Liver (tissue), 6 donors: ENCODE measurements at regions not wholly inside any gene's neighbourhood (a gene's known extent, or its start where the extent isn't known, plus 50 kb on each side); places are given as distances from the start of the nearest gene placed in this dataset.
"Not testable (repeated sequence)": the region's sequence is repeated elsewhere in the genome, so short reads cannot be mapped to it uniquely, and the experiment has no call there.

ENCODE experiments used
- DNase-seq: peaks from one replicate; pipeline ENCODE4 v3.0.0-alpha.2; 2017; ENCODE audit warnings: low spot score
- H3K27ac ChIP-seq, 2 donors: one replicate each; pipeline ENCODE4 v1.7.0; 2013; ENCODE audit warnings: inconsistent platforms in 2 of 2, low read length in 2 of 2, control low read depth in 1 of 2, low read depth in 1 of 2, mild to moderate bottlenecking in 1 of 2
- H3K27me3 ChIP-seq, 4 donors: one replicate each; pipeline versions ENCODE4 v1.6.1 to v1.7.0; 2013; ENCODE audit warnings: low read length in 3 of 4, inconsistent platforms in 1 of 4, mild to moderate bottlenecking in 1 of 4, moderate library complexity in 1 of 4; ENCODE audit not compliant: control insufficient read depth in 4 of 4, insufficient read depth in 4 of 4
- H3K36me3 ChIP-seq, 4 donors: one replicate each; pipeline versions ENCODE4 v1.6.1 to v1.7.0; 2013; ENCODE audit warnings: low read length in 3 of 4, mild to moderate bottlenecking in 3 of 4, low read depth in 1 of 4, moderate library complexity in 1 of 4; ENCODE audit not compliant: control insufficient read depth in 4 of 4, insufficient read depth in 3 of 4
- H3K4me1 ChIP-seq, 4 donors: one replicate each; pipeline versions ENCODE4 v1.6.1 to v1.7.0; 2013; ENCODE audit warnings: low read length in 3 of 4, mild to moderate bottlenecking in 3 of 4, moderate library complexity in 1 of 4; ENCODE audit not compliant: control insufficient read depth in 4 of 4, insufficient read depth in 4 of 4
- H3K4me3 ChIP-seq, 3 donors: one replicate each; pipeline versions ENCODE4 v1.6.1 to v1.7.0; 2013; ENCODE audit warnings: low read length in 3 of 3, control low read depth in 1 of 3, low read depth in 1 of 3, mild to moderate bottlenecking in 1 of 3
- H3K9ac ChIP-seq, 2 donors: one replicate each; pipeline ENCODE4 v1.7.0; 2013; ENCODE audit warnings: low read length in 2 of 2, mild to moderate bottlenecking in 2 of 2, moderate library complexity in 2 of 2, control low read depth in 1 of 2, low read depth in 1 of 2
- H3K9me3 ChIP-seq, 4 donors: one replicate each; pipeline versions ENCODE4 v1.6.1 to v1.7.0; 2013; ENCODE audit warnings: low read length in 3 of 4; ENCODE audit not compliant: control insufficient read depth in 4 of 4
- WGBS: extraction: QIAGEN DNeasy Blood & Tissue Kit; methylation state at CpG from one replicate; pipeline ENCODE4 v1.1.7; 2013; 5-methylcytosine and 5-hydroxymethylcytosine counted together
- donor health status: healthy.
- donor health status: healthy.
- donor health status: healthy.

GRCh38 chr14:19098732-19099131, 131.5 kb downstream of the POTEM start:
- 52% methylated on average over 34 of the region's 34 CpGs for WGBS
- H3K4me3 ChIP-seq, H3K9ac ChIP-seq, H3K4me1 ChIP-seq, H3K27ac ChIP-seq, H3K36me3 ChIP-seq, H3K9me3 ChIP-seq, H3K27me3 ChIP-seq: not testable (repeated sequence)
- peak; percentile 22 for DNase-seq

DNA sequence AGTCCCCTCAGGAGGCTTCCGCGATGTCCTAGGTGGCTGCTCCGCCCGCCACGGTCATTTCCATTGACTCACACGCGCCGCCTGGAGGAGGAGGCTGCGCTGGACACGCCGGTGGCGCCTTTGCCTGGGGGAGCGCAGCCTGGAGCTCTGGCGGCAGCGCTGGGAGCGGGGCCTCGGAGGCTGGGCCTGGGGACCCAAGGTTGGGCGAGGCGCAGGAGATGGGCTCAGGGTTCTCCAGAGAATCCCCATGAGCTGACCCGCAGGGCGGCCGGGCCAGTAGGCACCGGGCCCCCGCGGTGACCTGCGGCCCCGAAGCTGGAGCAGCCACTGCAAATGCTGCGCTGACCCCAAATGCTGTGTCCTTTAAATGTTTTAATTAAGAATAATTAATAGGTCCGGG, 132.1 kb downstream of the POTEM start:
- not testable (repeated sequence) for H3K4me3 ChIP-seq, H3K27me3 ChIP-seq, H3K36me3 ChIP-seq, DNase-seq, H3K9ac ChIP-seq, H3K4me1 ChIP-seq, H3K27ac ChIP-seq, H3K9me3 ChIP-seq
- WGBS, result 57% methylated on average over 16 of the region's 29 CpGs

GRCh38 chr14:19099939-19100338, 132.7 kb downstream of the POTEM start:
- H3K36me3 ChIP-seq, H3K9me3 ChIP-seq, H3K4me1 ChIP-seq, H3K27ac ChIP-seq, H3K9ac ChIP-seq, H3K4me3 ChIP-seq, H3K27me3 ChIP-seq, DNase-seq: not testable (repeated sequence)
- WGBS, result 83% methylated on average over 4 of the region's 15 CpGs

DNA sequence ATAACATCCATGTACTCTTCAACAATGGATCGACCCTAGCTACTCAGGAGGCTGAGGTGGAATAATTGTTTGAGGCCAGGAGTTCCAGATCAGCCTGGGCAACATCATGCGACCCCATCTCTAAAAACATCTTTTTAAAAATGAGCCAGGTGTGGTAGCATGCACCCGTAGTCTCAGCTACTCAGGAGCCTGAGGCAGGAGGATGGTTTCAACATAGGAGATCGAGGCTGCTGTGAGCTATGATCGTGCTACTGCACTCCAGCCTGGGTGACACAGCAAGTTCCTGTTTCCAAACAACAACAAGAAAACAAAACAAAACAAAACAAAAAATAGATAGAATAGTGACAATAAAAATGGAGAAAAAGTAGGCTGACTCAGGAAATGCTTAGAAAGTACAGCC, 138.3 kb downstream of the POTEM start:
- not testable (repeated sequence) for H3K4me3 ChIP-seq, DNase-seq, H3K4me1 ChIP-seq, H3K9me3 ChIP-seq, H3K27ac ChIP-seq, H3K9ac ChIP-seq, H3K36me3 ChIP-seq, H3K27me3 ChIP-seq
- 49% methylated on average over 4 of the region's 5 CpGs for WGBS

DNA sequence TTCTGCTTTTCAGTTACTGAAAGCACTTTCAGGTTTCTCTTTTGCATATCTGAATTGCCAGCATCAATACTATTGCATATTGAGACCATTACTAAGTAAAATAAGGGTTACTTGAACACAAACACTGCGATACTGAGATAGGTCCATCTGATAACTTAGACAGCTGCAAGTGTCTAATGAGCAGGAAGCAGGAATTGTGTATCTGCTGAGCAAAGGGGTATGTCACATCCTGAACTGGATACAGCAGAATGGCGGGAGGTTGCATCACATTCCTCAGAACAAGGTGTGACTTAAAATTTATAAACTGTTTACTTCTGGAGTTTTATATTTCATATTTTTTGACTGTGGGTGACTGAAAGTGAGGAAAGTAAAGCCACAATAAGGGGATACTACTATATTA, 142.7 kb downstream of the POTEM start:
- not testable (repeated sequence) for H3K4me1 ChIP-seq, H3K4me3 ChIP-seq, H3K27me3 ChIP-seq, DNase-seq, H3K9ac ChIP-seq, H3K36me3 ChIP-seq, H3K9me3 ChIP-seq, H3K27ac ChIP-seq
- WGBS, result 68% methylated on average over 2 of the region's 2 CpGs

DNA sequence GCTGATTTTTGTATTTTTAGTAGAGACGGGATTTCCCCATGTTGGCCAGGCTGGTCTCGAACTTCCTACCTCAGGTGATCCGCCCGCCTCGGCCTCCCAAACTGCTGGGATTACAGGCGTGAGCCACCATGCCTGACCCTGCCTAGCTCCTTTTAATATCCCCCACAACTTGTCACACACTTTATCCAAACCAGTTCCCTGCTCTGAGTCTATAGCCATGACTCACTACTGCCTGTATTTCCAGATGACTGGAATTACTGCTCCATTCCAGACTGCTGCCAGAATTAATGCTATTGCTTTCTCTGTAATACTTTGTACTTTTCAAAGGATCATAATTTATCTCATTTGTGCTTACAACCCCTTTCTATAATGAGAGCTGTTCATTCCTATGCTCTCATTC, 153.1 kb downstream of the POTEM start:
- H3K27me3 ChIP-seq, H3K36me3 ChIP-seq, H3K4me3 ChIP-seq, H3K4me1 ChIP-seq, H3K27ac ChIP-seq, H3K9me3 ChIP-seq, H3K9ac ChIP-seq, DNase-seq: not testable (repeated sequence)
- WGBS, result no CpG with 5 or more reads among the region's 6 CpGs

DNA sequence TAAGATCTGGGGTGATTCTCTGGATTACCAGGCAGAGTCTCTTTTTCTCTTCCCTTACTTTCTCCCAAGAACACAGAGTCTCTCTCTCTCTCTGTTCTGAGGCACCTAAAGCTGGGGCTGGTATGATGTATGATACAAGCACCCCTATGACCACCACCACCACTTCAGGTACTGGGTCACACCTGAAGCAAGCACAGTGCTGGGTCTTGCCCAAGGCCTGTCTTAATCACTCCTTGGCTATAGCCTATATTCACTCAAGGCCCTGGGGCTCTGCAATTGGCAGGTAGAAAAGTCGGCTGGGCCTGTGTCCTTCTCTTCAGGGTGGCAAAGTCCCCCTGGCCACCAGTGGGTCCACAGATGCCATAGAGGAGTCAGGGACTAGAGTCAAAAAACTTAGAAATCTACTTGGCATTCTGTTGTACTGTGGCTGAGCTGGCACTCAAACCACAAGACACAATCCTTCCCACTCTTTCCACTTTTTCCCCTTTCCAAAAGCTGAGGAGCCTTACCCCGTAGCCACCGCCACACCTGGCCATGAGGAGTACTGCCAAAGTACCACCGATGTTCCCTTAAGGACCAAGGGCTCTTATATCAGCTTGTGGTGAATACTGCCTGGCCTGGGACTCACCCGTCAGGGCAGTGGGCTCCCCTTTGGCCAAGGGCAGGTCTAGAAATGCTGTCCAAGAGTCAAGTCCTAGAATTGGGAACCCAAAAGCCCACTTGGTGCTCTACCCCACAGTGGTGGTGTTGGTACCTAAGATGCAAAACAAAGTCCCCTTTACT, 159.2 kb downstream of the POTEM start:
- not testable (repeated sequence) for H3K4me3 ChIP-seq, H3K9ac ChIP-seq, DNase-seq, H3K27ac ChIP-seq, H3K4me1 ChIP-seq, H3K36me3 ChIP-seq, H3K9me3 ChIP-seq, H3K27me3 ChIP-seq
- 76% methylated on average over 5 of the region's 5 CpGs for WGBS

DNA sequence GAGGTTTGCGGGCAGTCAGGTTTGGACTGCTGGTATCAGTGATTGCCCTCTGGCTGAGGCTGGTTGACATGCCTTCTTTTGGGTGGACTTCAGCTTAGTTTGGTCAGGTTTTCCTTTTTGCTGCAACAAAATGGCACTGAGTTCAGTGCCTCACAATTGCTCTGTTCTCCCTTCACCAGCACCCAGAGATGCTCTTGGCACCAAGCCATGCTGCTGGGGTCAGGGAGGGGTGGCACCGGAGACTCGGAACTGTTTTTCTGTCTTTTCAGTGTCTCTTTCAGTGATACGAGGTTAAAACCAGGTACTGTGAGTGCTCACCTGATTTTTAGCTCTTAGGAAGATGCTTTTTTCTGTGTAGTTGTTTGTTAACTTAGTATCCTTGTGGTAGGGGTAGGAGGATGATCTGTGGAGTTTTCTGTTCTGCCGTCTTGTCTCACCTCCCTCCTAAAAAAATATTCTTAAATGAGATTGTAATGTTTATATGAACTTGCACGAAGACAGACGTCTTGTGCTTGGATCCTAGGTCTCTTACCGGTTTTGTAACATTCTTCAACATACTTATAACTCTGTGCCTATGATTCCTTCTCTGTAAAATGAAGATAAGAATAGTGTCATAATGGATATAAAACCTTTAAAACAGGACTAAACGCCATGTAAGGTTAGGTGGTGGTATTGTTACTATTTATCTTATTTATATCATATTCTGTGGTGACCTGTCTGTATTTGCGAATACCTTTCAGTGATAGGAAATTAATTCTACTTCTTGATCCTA, 160.6 kb downstream of the POTEM start:
- not testable (repeated sequence) for H3K9me3 ChIP-seq, H3K27ac ChIP-seq, H3K4me3 ChIP-seq, H3K36me3 ChIP-seq, H3K27me3 ChIP-seq, H3K4me1 ChIP-seq, DNase-seq, H3K9ac ChIP-seq
- whole genome bisulfite sequencing, result 70% methylated on average over 10 of the region's 10 CpGs
